HCT116 (cell line): ENCODE measurements at regions not wholly inside any gene's neighbourhood (a gene's known extent, or its start where the extent isn't known, plus 50 kb on each side); places are given as distances from the start of the nearest gene placed in this dataset.
A peak's percentile ranks its signal among the peaks of the same experiment; 100 is the strongest.

Experiments used
- ATAC-seq: fragments of 200-7000 bp; cut with Tn5 transposase; 2 replicates; pipeline ENCODE4 v1.9.1; 2020; ENCODE audit warnings: mild to moderate bottlenecking, moderate library complexity
- BruUV-seq: library from RNA; stranded (reverse); fragments of 400-500 nt; replicated peaks from 2 replicates; lab custom pipeline; 2021; lab: Mats Ljungman, UMichigan
- CTCF ChIA-PET: fragments of 300-600 bp; sonication (Branson Sonifier 250); formaldehyde crosslinking; loops from one replicate; lab custom pipeline; 2021; ENCODE audit warnings: antibody characterized with exemption; lab: Charles Lee
- POLR2A ChIA-PET: fragments of 300-600, 350-600 bp; sonication (Branson Sonifier 250); formaldehyde crosslinking; loops from one replicate; lab custom pipeline; 2021; ENCODE audit warnings: antibody characterized with exemption; lab: Charles Lee
- RAD21 ChIA-PET, 2 experiments: fragments of 300-600 bp; sonication (Branson Sonifier 250); formaldehyde crosslinking; loops; one replicate each; lab custom pipeline; 2023; ENCODE audit warnings: low total read pairs in 2 of 2; ENCODE audit not compliant: uncharacterized antibody in 2 of 2, unreplicated experiment in 2 of 2, low non-redundant PET in 1 of 2; lab: Charles Lee
- DNase-seq: peaks from one replicate; pipeline ENCODE4 v3.0.0-alpha.2; 2010; ENCODE audit warnings: low read depth, low spot score
- H2AFZ ChIP-seq: fragments of 200-600 bp; shearing (Covaris generic), sonication (generic); 2 replicates; pipeline ENCODE4 v1.6.1; 2017; ENCODE audit warnings: low read depth, mixed run types, mixed read lengths, antibody characterized with exemption, low read length; ENCODE audit not compliant: poor library complexity, severe bottlenecking
- H3K27ac ChIP-seq: 2 replicates; pipeline ENCODE4 v1.5.1; 2012; ENCODE audit warnings: low read depth, low read length
- H3K27me3 ChIP-seq: fragments of 200-600 bp; sonication (generic); 2 replicates; pipeline ENCODE4 v1.6.1; 2016; ENCODE audit warnings: mixed run types, low read length, mixed read lengths; ENCODE audit not compliant: insufficient read depth
- H3K36me3 ChIP-seq, 2 experiments: fragments of 200-500 bp in 1 of 2; fragments of 200-600 bp in 1 of 2; sonication (Bioruptor generic) in 1 of 2; sonication (generic) in 1 of 2; 2 replicates each; pipeline versions ENCODE4 v1.5.1 to v1.6.1; 2014 to 2016; ENCODE audit warnings: low read length in 2 of 2, inconsistent platforms in 1 of 2, mixed read lengths in 1 of 2, mixed run types in 1 of 2; ENCODE audit not compliant: insufficient read depth in 2 of 2, control insufficient read depth in 1 of 2
- H3K4me1 ChIP-seq, 2 experiments: fragments of 200-600 bp in 1 of 2; sonication (generic) in 1 of 2; 2 replicates each; pipeline versions ENCODE4 v1.5.1 to v1.6.1; 2012 to 2017; ENCODE audit warnings: low read length in 2 of 2, inconsistent platforms in 1 of 2, mild to moderate bottlenecking in 1 of 2, mixed read lengths in 1 of 2, mixed run types in 1 of 2, moderate library complexity in 1 of 2; ENCODE audit not compliant: insufficient read depth in 2 of 2, control insufficient read depth in 1 of 2
- H3K4me2 ChIP-seq: fragments of 200-600 bp; sonication (generic); 2 replicates; pipeline ENCODE4 v1.6.1; 2017; ENCODE audit warnings: mixed run types, low read length, mixed read lengths
- H3K4me3 ChIP-seq, 2 experiments: fragments of 200-600 bp in 1 of 2; sonication (generic) in 1 of 2; replicated peaks in 1 of 2; 2 replicates each; pipeline ENCODE4 v1.5.1; 2011 to 2016; ENCODE audit warnings: low read length in 2 of 2, control low read depth in 1 of 2, low read depth in 1 of 2, mild to moderate bottlenecking in 1 of 2, mixed read lengths in 1 of 2, mixed run types in 1 of 2
- H3K79me2 ChIP-seq: fragments of 200-600 bp; sonication (generic); 2 replicates; pipeline ENCODE4 v1.6.1; 2017; ENCODE audit warnings: mild to moderate bottlenecking, mixed run types, low read length, moderate library complexity, mixed read lengths; ENCODE audit not compliant: insufficient read depth
- H3K9ac ChIP-seq: fragments of 200-600 bp; sonication (generic); 2 replicates; pipeline ENCODE4 v1.6.1; 2016; ENCODE audit warnings: low read length, mixed read lengths
- H3K9me2 ChIP-seq: fragments of 200-600 bp; sonication (generic), shearing (Covaris generic); 2 replicates; pipeline ENCODE4 v1.6.1; 2017; ENCODE audit warnings: mixed run types, mild to moderate bottlenecking, moderate library complexity; ENCODE audit not compliant: insufficient read depth
- H3K9me3 ChIP-seq, 2 experiments: fragments of 200-500 bp in 1 of 2; fragments of 200-600 bp in 1 of 2; sonication (Bioruptor generic) in 1 of 2; sonication (generic) in 1 of 2; 2 replicates each; pipeline ENCODE4 v1.6.1; 2014 to 2017; ENCODE audit warnings: low read length in 2 of 2, mixed read lengths in 2 of 2, inconsistent platforms in 1 of 2, low read depth in 1 of 2, mild to moderate bottlenecking in 1 of 2, mixed run types in 1 of 2, moderate library complexity in 1 of 2; ENCODE audit not compliant: control insufficient read depth in 1 of 2, insufficient read depth in 1 of 2
- H4K20me1 ChIP-seq: fragments of 200-600 bp; sonication (generic), shearing (Covaris generic); 2 replicates; pipeline ENCODE4 v1.6.1; 2017; ENCODE audit warnings: mixed run types, mild to moderate bottlenecking, moderate library complexity; ENCODE audit not compliant: insufficient read depth
- CBX3 ChIP-seq: IDR thresholded peaks from 2 replicates; pipeline ENCODE4 v1.6.1; 2012; ENCODE audit warnings: low read depth
- CEBPB ChIP-seq: IDR thresholded peaks from 2 replicates; pipeline ENCODE4 v1.6.1; 2012; ENCODE audit warnings: low read depth
- CTCF ChIP-seq, 3 experiments: fragments of 200-600 bp in 1 of 3; sonication (generic) in 1 of 3; IDR thresholded peaks in 2 of 3; conservative IDR thresholded peaks in 1 of 3; 2 replicates each; pipeline ENCODE4 v1.5.1; 2012 to 2017; ENCODE audit warnings: low read depth in 2 of 3, low read length in 2 of 3, antibody characterized with exemption in 1 of 3, borderline replicate concordance in 1 of 3, control low read depth in 1 of 3, mild to moderate bottlenecking in 1 of 3, mixed read lengths in 1 of 3, mixed run types in 1 of 3, moderate library complexity in 1 of 3; ENCODE audit not compliant: insufficient read depth in 1 of 3
- FOSL1 ChIP-seq: IDR thresholded peaks from 2 replicates; pipeline ENCODE4 v1.6.1; 2012; ENCODE audit warnings: low read depth
- JUND ChIP-seq: IDR thresholded peaks from 2 replicates; pipeline ENCODE4 v1.6.1; 2012
- MAX ChIP-seq: IDR thresholded peaks from 2 replicates; pipeline ENCODE4 v1.6.1; 2012
- RAD21 ChIP-seq: IDR thresholded peaks from 2 replicates; pipeline ENCODE4 v1.6.1; 2012; ENCODE audit warnings: low read depth, mild to moderate bottlenecking
- SP1 ChIP-seq: IDR thresholded peaks from 2 replicates; pipeline ENCODE4 v1.6.1; 2012; ENCODE audit warnings: low read depth
- TCF7L2 ChIP-seq: IDR thresholded peaks from 2 replicates; pipeline ENCODE4 v1.7.0; 2011; ENCODE audit warnings: borderline replicate concordance, inconsistent platforms; ENCODE audit not compliant: insufficient read depth, insufficient read length; ENCODE audit errors: extremely low read depth
- ZFX ChIP-seq: fragments of 450-650 bp; IDR thresholded peaks from 2 replicates; pipeline ENCODE4 v1.6.1; 2017
- intact Hi-C: fragments of 100-400 bp; cut with micrococcal nuclease; formaldehyde crosslinking; loops from 2 replicates; pipeline ENCODE4 v1.10.0; 2022

- Histone ChIP-seq H4K20me1 (no peaks in the 10 kb centered on the region), H3K9me3 (no peaks in the 10 kb centered on the region), H2AFZ (no peak overlapping the region), H3K36me3 (no peaks in the 10 kb centered on the region), H3K27me3 (no peaks in the 10 kb centered on the region), H3K9ac (no peak overlapping the region), H3K27ac (peak overlapping the region; percentile 36), H3K4me2 (peak overlapping the region; percentile 17; the same call in 1 of the 2 replicates), H3K4me3 (no peak overlapping the region), H3K79me2 (no peaks in the 10 kb centered on the region), H3K9me2 (peaks cover 3% of the 10 kb centered on the region; the same call in 1 of the 2 replicates), H3K4me1 (peaks cover 0 to 16% of the 10 kb centered on the region in 2 experiments; a peak in 1 of 4 replicates)
- TF ChIP-seq CTCF (IDR thresholded peaks at IDR 0.05 in 2 of 3, conservative IDR thresholded peaks at IDR 0.05 in 1 of 3; ENCODE audit: borderline replicate concordance in 1 of 3, insufficient read depth in 1 of 3, low read depth in 2 of 3, low read length in 2 of 3) = no peak
- peak; percentile 21; the same call in 1 of the 2 replicates for TF ChIP-seq RAD21
- TF ChIP-seq FOSL1 = peak; percentile 56
- TF ChIP-seq TCF7L2 = peak; percentile 39
- peak; percentile 49 for TF ChIP-seq JUND
- TF ChIP-seq CEBPB = no peak
- TF ChIP-seq SP1 = peak; percentile 51
- peak; percentile 56; the same call in 1 of the 2 replicates for TF ChIP-seq CBX3
- TF ChIP-seq ZFX = no peak
- TF ChIP-seq MAX = peak; percentile 70
- DNase-seq (peak; percentile 75), ATAC-seq (peak; percentile 80)
- ChIA-PET CTCF (no interaction called here), POLR2A (no interaction called here), RAD21 (no interaction called here)
- intact Hi-C loops = no loop called here
- no TSS peak for BruUV-seq
These were observed 105.9 kb upstream of the SLC7A11 start for GRCh38 chr4:138348055-138348454.
